ENCODE measurements at regions not wholly inside any gene's neighbourhood (a gene's known extent, or its start where the extent isn't known, plus 50 kb on each side); places are given as distances from the start of the nearest gene placed in this dataset.

- Histone ChIP-seq H2BK5ac (ENCODE audit: low read depth, low read length, poor library complexity, severe bottlenecking) (no peak overlapping the region), H3K14ac (ENCODE audit: low read length in 2 of 2) (no peak overlapping the region), H3K4me1 (ENCODE audit: control insufficient read depth, insufficient read depth, low read depth, low read length) (no peaks in the 10 kb centered on the region), H3K4ac (ENCODE audit: low read depth in 1 of 2, low read length in 2 of 2) (no peak overlapping the region), H3K23ac (ENCODE audit: low read length in 2 of 2) (no peak overlapping the region), H4K8ac (ENCODE audit: low read length) (no peak overlapping the region), H2BK120ac (ENCODE audit: low read depth, low read length) (no peak overlapping the region), H3K9ac (ENCODE audit: low read length) (no peak overlapping the region), H3K36me3 (ENCODE audit: control insufficient read depth in 1 of 2, insufficient read depth in 2 of 2, low read depth in 1 of 2, low read length in 2 of 2) (no peaks in the 10 kb centered on the region), H3K27ac (ENCODE audit: low read length, poor library complexity, severe bottlenecking) (no peak overlapping the region), H4K91ac (ENCODE audit: low read length) (no peak overlapping the region), H2BK12ac (ENCODE audit: low read length in 2 of 2) (no peak overlapping the region), H2AFZ (ENCODE audit: low read depth, low read length) (no peak overlapping the region), H3K4me3 (ENCODE audit: insufficient read depth in 1 of 2, low read depth in 1 of 2, low read length in 2 of 2) (no peak overlapping the region), H3K4me2 (ENCODE audit: low read length, poor library complexity, severe bottlenecking) (no peak overlapping the region), H2AK5ac (ENCODE audit: low read length, severe bottlenecking) (no peak overlapping the region), H3K27me3 (ENCODE audit: control insufficient read depth in 1 of 2, insufficient read depth in 1 of 2, low read length in 2 of 2) (peaks cover 0 to 4% of the 10 kb centered on the region in 2 experiments), H2BK15ac (ENCODE audit: low read depth, poor library complexity, severe bottlenecking) (no peak overlapping the region), H3K18ac (ENCODE audit: low read depth in 1 of 2, low read length in 2 of 2) (no peak overlapping the region), H3K79me1 (replicated peaks; ENCODE audit: low read length, poor library complexity, severe bottlenecking) (no peaks in the 10 kb centered on the region), H3K9me3 (ENCODE audit: control insufficient read depth, low read length) (no peaks in the 10 kb centered on the region)
- WGBS = 94% methylated on average over 3 of the region's 6 CpGs
- DNase-seq = no peak
Measured at GRCh38 chr2:118714118-118714517, 133.3 kb downstream of the EN1 start.

GRCh38 chr2:118711603-118712002 lies 135.8 kb downstream of the EN1 start:
- Histone ChIP-seq H4K8ac (ENCODE audit: low read length) (no peak overlapping the region), H2BK120ac (ENCODE audit: low read depth, low read length) (no peak overlapping the region), H3K36me3 (ENCODE audit: control insufficient read depth in 1 of 2, insufficient read depth in 2 of 2, low read depth in 1 of 2, low read length in 2 of 2) (no peaks in the 10 kb centered on the region), H3K4me2 (ENCODE audit: low read length, poor library complexity, severe bottlenecking) (no peak overlapping the region), H3K14ac (ENCODE audit: low read length in 2 of 2) (no peak overlapping the region), H3K9me3 (ENCODE audit: control insufficient read depth, low read length) (no peaks in the 10 kb centered on the region), H3K27me3 (ENCODE audit: control insufficient read depth in 1 of 2, insufficient read depth in 1 of 2, low read length in 2 of 2) (no peaks in the 10 kb centered on the region), H3K79me1 (replicated peaks; ENCODE audit: low read length, poor library complexity, severe bottlenecking) (no peaks in the 10 kb centered on the region), H3K18ac (ENCODE audit: low read depth in 1 of 2, low read length in 2 of 2) (no peak overlapping the region), H2BK5ac (ENCODE audit: low read depth, low read length, poor library complexity, severe bottlenecking) (no peak overlapping the region), H2BK15ac (ENCODE audit: low read depth, poor library complexity, severe bottlenecking) (no peak overlapping the region), H3K4me3 (ENCODE audit: insufficient read depth in 1 of 2, low read depth in 1 of 2, low read length in 2 of 2) (no peak overlapping the region), H3K23ac (ENCODE audit: low read length in 2 of 2) (no peak overlapping the region), H2AK5ac (ENCODE audit: low read length, severe bottlenecking) (no peak overlapping the region), H3K27ac (ENCODE audit: low read length, poor library complexity, severe bottlenecking) (no peak overlapping the region), H4K91ac (ENCODE audit: low read length) (no peak overlapping the region), H3K9ac (ENCODE audit: low read length) (no peak overlapping the region), H3K4me1 (ENCODE audit: control insufficient read depth, insufficient read depth, low read depth, low read length) (no peaks in the 10 kb centered on the region), H2BK12ac (ENCODE audit: low read length in 2 of 2) (no peak overlapping the region), H2AFZ (ENCODE audit: low read depth, low read length) (no peak overlapping the region), H3K4ac (ENCODE audit: low read depth in 1 of 2, low read length in 2 of 2) (no peak overlapping the region)
- WGBS = 77% methylated on average over 4 of the region's 5 CpGs
- DNase-seq = no peak

DNA sequence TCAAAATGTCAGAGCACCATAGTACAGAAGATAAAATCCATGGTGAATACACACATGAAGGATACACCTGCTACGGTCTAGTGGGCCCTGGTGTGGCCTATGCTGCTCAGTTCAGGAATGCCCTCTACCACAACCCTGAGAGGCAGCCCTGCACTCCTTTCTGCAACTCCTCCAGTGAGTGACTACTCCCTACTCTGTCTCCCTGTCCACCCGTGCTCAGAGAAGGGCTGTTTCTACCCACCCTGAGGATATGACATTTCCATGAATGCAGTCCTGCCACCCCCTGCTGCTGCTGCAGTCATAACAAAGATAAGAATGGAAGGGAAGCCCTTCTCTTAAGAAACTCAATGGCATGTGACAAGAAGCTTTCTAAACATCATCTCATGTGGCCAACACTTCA lies 137.0 kb downstream of the EN1 start:
- H3K4me1 ChIP-seq (ENCODE audit: control insufficient read depth, insufficient read depth, low read depth, low read length) = no peaks in the 10 kb centered on the region
- H3K23ac ChIP-seq (ENCODE audit: low read length in 2 of 2) = no peak overlapping the region
- H2BK5ac ChIP-seq (ENCODE audit: low read depth, low read length, poor library complexity, severe bottlenecking) = no peak overlapping the region
- no peaks in the 10 kb centered on the region for H3K79me1 ChIP-seq (replicated peaks; ENCODE audit: low read length, poor library complexity, severe bottlenecking)
- no peak overlapping the region for H2AFZ ChIP-seq (ENCODE audit: low read depth, low read length)
- no peak overlapping the region for H3K14ac ChIP-seq (ENCODE audit: low read length in 2 of 2)
- H3K9me3 ChIP-seq (ENCODE audit: control insufficient read depth, low read length) = no peaks in the 10 kb centered on the region
- H2AK5ac ChIP-seq (ENCODE audit: low read length, severe bottlenecking) = no peak overlapping the region
- no peak for DNase-seq
- H2BK12ac ChIP-seq (ENCODE audit: low read length in 2 of 2) = no peak overlapping the region
- no peak overlapping the region for H2BK15ac ChIP-seq (ENCODE audit: low read depth, poor library complexity, severe bottlenecking)
- H3K27ac ChIP-seq (ENCODE audit: low read length, poor library complexity, severe bottlenecking) = no peak overlapping the region
- H4K91ac ChIP-seq (ENCODE audit: low read length) = no peak overlapping the region
- H3K9ac ChIP-seq (ENCODE audit: low read length) = no peak overlapping the region
- no peak overlapping the region for H3K4me3 ChIP-seq (ENCODE audit: insufficient read depth in 1 of 2, low read depth in 1 of 2, low read length in 2 of 2)
- no peak overlapping the region for H3K18ac ChIP-seq (ENCODE audit: low read depth in 1 of 2, low read length in 2 of 2)
- H3K4ac ChIP-seq (ENCODE audit: low read depth in 1 of 2, low read length in 2 of 2) = no peak overlapping the region
- H2BK120ac ChIP-seq (ENCODE audit: low read depth, low read length) = no peak overlapping the region
- no peaks in the 10 kb centered on the region for H3K36me3 ChIP-seq (ENCODE audit: control insufficient read depth in 1 of 2, insufficient read depth in 2 of 2, low read depth in 1 of 2, low read length in 2 of 2)
- no peak overlapping the region for H3K4me2 ChIP-seq (ENCODE audit: low read length, poor library complexity, severe bottlenecking)
- no peak overlapping the region for H4K8ac ChIP-seq (ENCODE audit: low read length)
- H3K27me3 ChIP-seq (ENCODE audit: control insufficient read depth in 1 of 2, insufficient read depth in 1 of 2, low read length in 2 of 2) = peaks cover 0 to 2% of the 10 kb centered on the region in 2 experiments
- WGBS = 50% methylated on average over 2 of the region's 2 CpGs

GRCh38 chr2:118709786-118710185 lies 137.7 kb downstream of the EN1 start:
- H3K4me3 ChIP-seq (ENCODE audit: insufficient read depth in 1 of 2, low read depth in 1 of 2, low read length in 2 of 2) = no peak overlapping the region
- H2AFZ ChIP-seq (ENCODE audit: low read depth, low read length) = no peak overlapping the region
- no peak overlapping the region for H3K23ac ChIP-seq (ENCODE audit: low read length in 2 of 2)
- H2AK5ac ChIP-seq (ENCODE audit: low read length, severe bottlenecking) = no peak overlapping the region
- H3K27me3 ChIP-seq (ENCODE audit: control insufficient read depth in 1 of 2, insufficient read depth in 1 of 2, low read length in 2 of 2) = peaks cover 0 to 2% of the 10 kb centered on the region in 2 experiments
- no peak overlapping the region for H3K27ac ChIP-seq (ENCODE audit: low read length, poor library complexity, severe bottlenecking)
- H3K36me3 ChIP-seq (ENCODE audit: control insufficient read depth in 1 of 2, insufficient read depth in 2 of 2, low read depth in 1 of 2, low read length in 2 of 2) = no peaks in the 10 kb centered on the region
- DNase-seq = no peak
- no peaks in the 10 kb centered on the region for H3K79me1 ChIP-seq (replicated peaks; ENCODE audit: low read length, poor library complexity, severe bottlenecking)
- H3K4me2 ChIP-seq (ENCODE audit: low read length, poor library complexity, severe bottlenecking) = no peak overlapping the region
- no peak overlapping the region for H4K91ac ChIP-seq (ENCODE audit: low read length)
- no peak overlapping the region for H3K4ac ChIP-seq (ENCODE audit: low read depth in 1 of 2, low read length in 2 of 2)
- H2BK5ac ChIP-seq (ENCODE audit: low read depth, low read length, poor library complexity, severe bottlenecking) = no peak overlapping the region
- no peak overlapping the region for H3K9ac ChIP-seq (ENCODE audit: low read length)
- 39% methylated on average over 3 of the region's 3 CpGs for WGBS
- H3K9me3 ChIP-seq (ENCODE audit: control insufficient read depth, low read length) = no peaks in the 10 kb centered on the region
- H3K18ac ChIP-seq (ENCODE audit: low read depth in 1 of 2, low read length in 2 of 2) = no peak overlapping the region
- no peak overlapping the region for H2BK12ac ChIP-seq (ENCODE audit: low read length in 2 of 2)
- no peak overlapping the region for H2BK120ac ChIP-seq (ENCODE audit: low read depth, low read length)
- H3K14ac ChIP-seq (ENCODE audit: low read length in 2 of 2) = no peak overlapping the region
- H4K8ac ChIP-seq (ENCODE audit: low read length) = no peak overlapping the region
- no peak overlapping the region for H2BK15ac ChIP-seq (ENCODE audit: low read depth, poor library complexity, severe bottlenecking)
- no peaks in the 10 kb centered on the region for H3K4me1 ChIP-seq (ENCODE audit: control insufficient read depth, insufficient read depth, low read depth, low read length)
